ENCODE measurements at regions not wholly inside any gene's neighbourhood (a gene's known extent, or its start where the extent isn't known, plus 50 kb on each side); places are given as distances from the start of the nearest gene placed in this dataset.
"Not testable (repeated sequence)": the region's sequence is repeated elsewhere in the genome, so short reads cannot be mapped to it uniquely, and the experiment has no call there.

DNA sequence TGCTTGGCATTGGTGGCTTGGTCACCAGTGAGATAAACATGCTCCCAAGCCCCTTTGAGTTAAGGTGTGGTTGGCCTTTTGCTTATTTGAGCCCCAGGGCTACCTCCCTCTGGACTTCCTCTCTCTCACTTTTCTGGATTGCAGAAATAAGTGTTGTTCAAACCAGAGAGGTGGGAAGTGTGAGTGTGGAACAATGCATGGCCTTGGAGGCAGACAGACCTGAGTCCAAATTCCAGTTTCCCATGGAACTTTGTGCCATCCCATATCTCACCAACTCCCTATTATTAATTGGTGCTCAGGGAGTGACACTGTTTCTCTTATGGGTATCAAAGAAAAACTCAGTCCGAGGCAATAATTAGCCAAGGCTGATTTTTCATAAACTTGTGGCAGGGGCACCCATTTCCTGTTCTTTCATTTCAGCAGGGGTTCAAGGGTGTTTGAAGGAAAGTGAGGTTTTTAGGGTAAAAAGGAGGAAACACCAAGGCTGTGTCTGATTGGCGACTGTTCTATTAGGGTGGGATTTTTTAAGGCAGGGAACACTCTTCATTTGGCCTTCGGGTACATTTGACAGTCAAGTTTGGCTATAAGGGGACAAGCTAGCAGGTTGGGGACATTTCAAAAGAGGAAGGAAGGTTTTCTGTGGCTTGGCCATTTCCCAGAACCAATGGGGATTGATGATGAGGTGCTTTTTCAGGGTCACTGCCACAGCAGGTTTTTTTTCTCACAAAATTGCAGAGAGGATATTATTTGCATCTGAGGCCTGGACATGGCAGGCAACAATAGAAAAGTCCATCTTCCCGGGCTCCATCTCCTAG is 148.8 kb upstream of the NPY start:
- no peak for DNase-seq

DNA sequence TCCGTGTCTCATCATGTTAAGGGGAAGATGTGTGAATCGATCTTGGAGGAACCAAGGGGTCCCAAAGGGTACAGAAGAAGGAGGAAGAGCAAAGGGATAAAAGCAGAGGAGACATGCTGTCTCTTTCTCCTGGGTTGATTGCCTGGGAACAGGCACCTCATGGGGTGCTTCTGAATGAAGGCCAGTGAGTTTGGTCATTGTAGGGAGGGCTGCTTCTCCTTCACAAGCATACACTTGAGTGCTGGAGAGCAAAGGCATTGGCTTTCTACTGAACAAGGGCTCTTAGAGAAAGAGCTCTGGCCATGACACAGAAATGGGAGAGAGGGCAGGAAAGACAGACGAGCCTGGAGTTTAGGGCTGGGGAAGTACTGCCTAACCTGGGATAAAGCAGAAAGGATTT is 146.7 kb upstream of the NPY start:
- no peak for DNase-seq

DNA sequence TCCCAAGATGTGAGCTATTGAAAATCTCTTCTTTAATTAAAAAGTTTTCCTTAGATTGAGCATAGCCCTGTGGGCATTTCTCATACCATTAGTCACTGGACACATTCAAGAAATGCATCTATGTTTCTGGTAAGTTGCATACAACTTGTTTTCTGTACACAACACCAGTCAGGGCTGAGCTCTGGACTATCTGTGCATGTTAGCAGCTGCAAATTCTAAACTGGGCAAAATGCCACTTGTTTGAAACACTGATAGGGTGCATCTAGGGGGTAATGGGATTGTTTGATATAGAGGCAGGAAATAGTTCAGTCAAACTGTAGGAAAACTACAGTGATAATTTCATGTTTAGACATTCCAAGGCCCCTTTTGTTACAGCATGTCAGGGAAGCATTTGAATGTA is 145.6 kb upstream of the NPY start:
- no peak for DNase-seq

DNA sequence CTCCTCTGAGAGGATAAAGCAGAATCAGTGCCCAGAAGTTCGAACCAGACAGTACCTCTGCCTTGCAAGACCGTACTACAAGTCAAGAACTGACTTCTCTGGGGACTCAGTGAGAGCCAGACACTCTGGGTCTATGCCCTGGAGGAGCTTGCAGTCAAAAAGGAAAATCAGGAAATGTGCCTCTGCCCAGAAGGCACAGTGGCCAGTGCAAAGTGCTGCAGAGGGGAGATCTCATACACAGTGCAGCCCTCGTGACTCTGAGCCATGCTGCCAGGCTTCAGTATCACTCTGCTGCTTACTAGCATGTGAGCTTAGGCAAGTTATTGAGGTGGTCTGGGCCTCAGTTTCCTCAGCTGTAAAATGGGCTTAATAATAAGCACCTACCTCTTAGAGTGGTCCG is 144.0 kb upstream of the NPY start:
- no peak for DNase-seq

- no peak for DNase-seq
These were observed 142.0 kb upstream of the NPY start for GRCh38 chr7:24141874-24142509.

DNA sequence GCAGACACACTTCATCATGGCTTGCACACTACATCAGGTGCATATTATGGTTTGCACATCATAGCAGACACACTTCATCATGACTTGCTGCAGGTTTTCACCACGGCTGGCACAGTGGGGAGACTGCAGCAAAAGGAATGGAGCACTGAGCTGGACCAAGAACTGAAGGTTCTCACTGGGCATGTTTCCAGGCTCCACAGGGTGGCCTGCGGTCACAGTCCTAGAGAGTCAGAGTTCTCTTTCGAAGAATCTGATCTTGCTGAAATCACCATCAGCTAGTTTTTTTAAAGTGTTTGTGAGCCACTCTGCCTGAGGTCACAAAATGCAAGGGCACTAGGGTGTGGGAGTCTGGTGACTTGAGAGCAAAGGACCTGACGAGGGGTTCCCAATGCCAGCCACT is 140.4 kb upstream of the NPY start:
- DNase-seq = no peak

GRCh38 chr7:24151944-24152343 is 132.0 kb upstream of the NPY start:
- no peak for DNase-seq

DNA sequence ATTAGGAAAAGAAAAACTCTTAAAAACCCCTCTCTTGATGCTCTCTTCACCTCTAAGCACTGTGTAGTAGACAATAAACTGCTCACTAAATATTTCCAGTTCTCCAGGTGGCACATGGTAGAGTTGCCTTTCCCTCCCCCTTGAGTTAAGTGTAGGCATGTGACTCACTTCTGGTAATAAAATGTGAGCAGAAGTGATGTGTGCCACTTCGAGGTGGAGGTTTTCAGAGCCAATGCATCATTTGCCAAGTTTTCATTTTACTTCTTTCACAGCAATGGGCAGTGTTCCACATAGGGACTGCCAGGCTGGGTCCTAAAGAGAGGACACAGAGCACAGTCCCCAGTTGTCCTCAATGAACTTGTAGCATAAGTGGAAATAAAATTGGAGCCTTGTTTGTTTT is 131.6 kb upstream of the NPY start:
- no peak for DNase-seq

DNA sequence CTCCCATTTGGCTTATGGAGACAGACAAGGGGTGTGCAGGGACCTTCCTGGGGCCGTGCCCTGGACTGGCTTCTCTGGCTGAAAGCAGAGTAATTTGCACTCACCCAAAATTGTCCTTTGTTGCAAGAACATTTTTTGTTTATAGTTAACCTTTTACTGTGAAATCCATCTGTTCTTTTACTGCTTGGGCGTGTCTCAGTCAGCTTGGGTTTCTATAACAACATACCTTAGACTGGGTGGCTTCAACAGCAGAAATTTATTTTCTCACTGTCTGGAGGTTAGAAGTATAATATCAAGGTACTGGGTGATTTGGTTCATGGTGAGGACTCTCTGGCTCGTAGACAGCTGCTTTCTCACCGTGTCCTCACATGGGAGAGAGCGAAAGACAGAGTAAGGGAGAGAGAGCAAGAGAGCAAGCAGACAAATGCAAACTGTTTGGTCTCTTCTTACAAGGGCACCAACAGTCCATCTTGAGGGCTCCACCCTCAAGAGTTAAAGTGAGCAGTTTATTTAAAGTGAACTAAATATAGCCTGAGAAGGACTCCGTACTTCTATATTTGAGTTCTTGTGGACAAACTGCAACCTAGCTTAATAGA is 131.0 kb upstream of the NPY start:
- DNase-seq = no peak

GRCh38 chr7:24157666-24158065 is 126.3 kb upstream of the NPY start:
- DNase-seq = no peak

- no peak for DNase-seq
These were observed 125.0 kb upstream of the NPY start for GRCh38 chr7:24158975-24159374.

GRCh38 chr7:24164401-24164800 is 119.6 kb upstream of the NPY start:
- DNase-seq = no peak

- DNase-seq = no peak
These were observed 114.8 kb upstream of the NPY start for GRCh38 chr7:24169077-24169624.

- DNase-seq = not testable (repeated sequence)
These were observed 112.0 kb upstream of the NPY start for GRCh38 chr7:24171951-24172350.

- DNase-seq = no peak
These were observed 111.1 kb upstream of the NPY start for GRCh38 chr7:24172856-24173255.

DNA sequence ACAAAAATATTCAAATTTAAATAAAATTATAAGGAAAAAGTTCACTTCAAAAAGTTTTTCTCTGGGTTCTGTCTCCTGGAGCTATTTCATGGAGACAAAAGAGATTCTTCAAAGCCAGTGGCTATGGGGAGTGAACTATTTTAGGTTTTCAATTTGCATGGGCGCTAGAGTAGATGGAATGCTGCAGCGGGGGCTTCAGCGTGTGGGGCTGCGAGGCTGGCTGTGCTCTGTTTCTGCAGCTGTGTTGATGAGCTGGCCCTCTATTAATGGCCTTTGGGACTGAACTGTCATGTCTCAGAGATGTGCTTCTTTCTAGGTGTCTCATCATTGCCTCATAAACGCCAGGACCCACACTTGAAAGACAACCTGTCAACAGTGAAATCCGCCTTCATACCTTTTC is 108.4 kb upstream of the NPY start:
- DNase-seq = no peak

DNA sequence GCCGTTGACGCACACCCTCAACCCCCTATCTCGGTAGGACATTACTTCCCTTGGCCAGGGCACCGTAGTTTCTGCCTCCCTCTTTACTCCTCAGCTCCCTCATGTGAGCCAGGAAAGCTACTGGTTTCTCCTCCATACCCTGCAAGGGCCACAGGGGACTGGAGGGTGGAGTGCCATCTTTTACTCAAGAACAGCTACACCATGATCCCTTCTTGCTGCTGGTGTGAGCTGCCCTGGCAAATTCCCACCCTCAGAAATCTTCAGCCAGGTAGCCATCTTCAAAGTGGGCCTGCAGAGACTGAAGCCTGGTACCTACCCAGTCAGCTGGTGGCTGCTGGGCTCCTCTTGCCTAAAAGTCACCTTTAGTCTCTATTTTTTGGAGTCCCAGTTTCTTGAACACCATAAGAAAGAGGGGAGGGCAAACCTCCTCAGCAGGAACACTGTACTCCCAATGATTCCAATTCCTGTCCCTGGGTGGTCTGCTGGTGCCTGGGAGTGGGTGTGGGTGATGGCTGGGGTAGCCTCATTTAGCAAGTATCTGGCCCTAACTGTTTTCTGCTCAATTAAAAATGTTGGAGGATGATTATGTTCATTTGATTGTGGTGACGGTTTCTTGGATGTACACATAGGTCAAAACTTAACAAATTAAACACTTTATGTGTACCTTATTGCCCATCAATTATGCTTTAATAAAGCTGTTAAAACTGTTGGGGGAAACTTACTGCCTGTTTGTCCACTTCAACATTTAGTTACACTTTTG is 105.0 kb upstream of the NPY start:
- no peak for DNase-seq

- DNase-seq = no peak
These were observed 92.6 kb upstream of the NPY start for GRCh38 chr7:24191362-24191761.

DNA sequence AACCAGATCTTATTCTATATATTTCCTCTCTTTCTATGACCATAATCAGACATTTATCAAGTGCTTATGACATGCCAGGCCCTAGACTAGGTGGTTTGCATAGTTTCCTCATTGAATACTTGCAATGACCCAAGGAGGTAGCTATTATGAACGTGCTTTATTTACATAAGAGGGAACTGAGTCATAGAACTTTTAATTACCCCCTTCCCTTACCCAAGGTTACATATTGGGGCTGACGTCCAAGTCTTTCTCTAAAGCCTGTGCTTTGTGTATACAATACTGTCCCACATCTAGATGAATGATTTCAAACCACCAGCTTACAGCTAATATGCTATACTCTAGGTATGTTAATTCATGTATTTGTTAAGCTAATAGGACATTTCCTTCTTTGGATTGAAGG is 91.9 kb upstream of the NPY start:
- DNase-seq = no peak

DNA sequence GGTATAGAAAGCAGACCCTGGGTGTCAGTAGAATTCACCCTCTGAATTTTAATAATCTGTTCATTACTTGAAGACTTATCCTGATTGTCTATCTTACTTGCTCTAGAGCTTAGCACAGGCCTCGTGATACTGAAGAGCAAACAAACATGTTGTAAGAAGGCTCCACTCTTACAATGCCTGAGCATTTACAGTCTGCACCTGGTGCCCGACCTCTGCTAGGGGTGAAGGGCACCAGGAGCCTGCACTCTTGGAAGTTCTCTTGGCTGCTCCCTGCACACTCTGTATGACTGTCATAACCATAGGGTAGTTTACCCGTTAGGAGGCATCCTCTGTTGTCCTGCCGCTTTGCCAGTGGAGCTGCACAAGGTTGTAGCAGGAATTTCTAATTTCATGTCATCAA is 91.3 kb upstream of the NPY start:
- no peak for DNase-seq

DNA sequence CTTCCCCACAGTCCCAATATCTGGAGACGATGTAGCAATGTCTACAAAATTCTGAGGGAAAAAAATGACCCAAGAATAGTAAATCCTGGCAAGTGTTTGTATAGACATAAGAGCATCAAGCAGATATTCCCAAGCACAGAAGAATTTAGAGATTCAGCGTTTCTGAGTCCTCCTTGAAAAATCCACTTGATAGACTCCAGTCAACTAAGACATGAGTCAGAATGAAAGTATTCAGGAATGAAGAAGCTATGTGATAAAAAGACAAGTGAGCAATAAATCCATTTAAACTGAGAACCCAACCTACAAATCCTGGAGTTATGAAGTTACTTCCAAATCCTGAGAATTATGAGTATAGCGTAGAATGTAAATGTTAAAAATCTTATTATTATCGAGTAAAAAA is 86.1 kb upstream of the NPY start:
- DNase-seq = no peak

- no peak for DNase-seq
These were observed 84.0 kb upstream of the NPY start for GRCh38 chr7:24199978-24200377.

All from right kidney (tissue), 1 donor.